C4-2B (cell line): ENCODE measurements at regions not wholly inside any gene's neighbourhood (a gene's known extent, or its start where the extent isn't known, plus 50 kb on each side); places are given as distances from the start of the nearest gene placed in this dataset.
"Not testable (repeated sequence)": the region's sequence is repeated elsewhere in the genome, so short reads cannot be mapped to it uniquely, and the experiment has no call there.

Source experiments
- ZFX ChIP-seq: fragments of 450-650 bp; IDR thresholded peaks from 2 replicates; pipeline ENCODE4 v1.6.1; 2017
- TF ChIP-seq, protein P1 (sequence below): fragments of 450-650 bp; conservative IDR thresholded peaks from 2 replicates; pipeline ENCODE4 v1.5.1; 2017; ENCODE audit warnings: mild to moderate bottlenecking

DNA sequence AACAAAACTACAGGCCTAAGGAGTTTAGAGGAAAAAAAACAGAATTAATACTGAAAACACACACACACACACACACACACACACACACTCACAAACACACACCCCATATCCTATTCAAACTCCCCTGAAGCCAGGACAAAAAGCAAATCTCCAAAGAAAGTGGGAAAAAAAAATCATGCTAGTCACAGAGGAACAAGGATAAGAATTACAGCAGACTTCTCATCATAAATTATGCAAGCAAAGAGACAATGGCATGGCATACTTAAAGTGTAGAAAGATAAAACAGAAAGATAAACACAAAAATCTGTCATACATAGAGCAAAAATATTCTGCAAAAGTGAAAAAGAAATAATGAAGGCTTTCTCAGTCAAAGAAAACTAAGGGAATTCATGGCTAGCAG, 63.9 kb upstream of the CDC14C start:
- TF ChIP-seq, protein P1, sequence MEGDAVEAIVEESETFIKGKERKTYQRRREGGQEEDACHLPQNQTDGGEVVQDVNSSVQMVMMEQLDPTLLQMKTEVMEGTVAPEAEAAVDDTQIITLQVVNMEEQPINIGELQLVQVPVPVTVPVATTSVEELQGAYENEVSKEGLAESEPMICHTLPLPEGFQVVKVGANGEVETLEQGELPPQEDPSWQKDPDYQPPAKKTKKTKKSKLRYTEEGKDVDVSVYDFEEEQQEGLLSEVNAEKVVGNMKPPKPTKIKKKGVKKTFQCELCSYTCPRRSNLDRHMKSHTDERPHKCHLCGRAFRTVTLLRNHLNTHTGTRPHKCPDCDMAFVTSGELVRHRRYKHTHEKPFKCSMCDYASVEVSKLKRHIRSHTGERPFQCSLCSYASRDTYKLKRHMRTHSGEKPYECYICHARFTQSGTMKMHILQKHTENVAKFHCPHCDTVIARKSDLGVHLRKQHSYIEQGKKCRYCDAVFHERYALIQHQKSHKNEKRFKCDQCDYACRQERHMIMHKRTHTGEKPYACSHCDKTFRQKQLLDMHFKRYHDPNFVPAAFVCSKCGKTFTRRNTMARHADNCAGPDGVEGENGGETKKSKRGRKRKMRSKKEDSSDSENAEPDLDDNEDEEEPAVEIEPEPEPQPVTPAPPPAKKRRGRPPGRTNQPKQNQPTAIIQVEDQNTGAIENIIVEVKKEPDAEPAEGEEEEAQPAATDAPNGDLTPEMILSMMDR, result not testable (repeated sequence)
- TF ChIP-seq ZFX, result not testable (repeated sequence)
